GM10248 (cell line): ENCODE measurements at regions not wholly inside any gene's neighbourhood (a gene's known extent, or its start where the extent isn't known, plus 50 kb on each side); places are given as distances from the start of the nearest gene placed in this dataset.

Experiments
- CTCF ChIA-PET: fragments of 300-600 bp; sonication (Branson Sonifier 250); formaldehyde crosslinking; extraction: SDS; loops from one replicate; lab custom pipeline; 2021; ENCODE audit warnings: antibody characterized with exemption; lab: Yijun Ruan, JAX
- POLR2A ChIA-PET: fragments of 350-650 bp; sonication (Branson Sonifier 250); formaldehyde crosslinking; extraction: SDS; loops from one replicate; lab custom pipeline; 2020; ENCODE audit warnings: antibody characterized with exemption; lab: Yijun Ruan, JAX
- DNase-seq: peaks from one replicate; pipeline ENCODE4 v3.0.0; 2012; ENCODE audit errors: extremely low spot score
- CTCF ChIP-seq: IDR thresholded peaks from 2 replicates; pipeline ENCODE4 v1.5.1; 2012; ENCODE audit warnings: mild to moderate bottlenecking, low read depth; ENCODE audit errors: extremely low read depth, missing control alignments, control extremely low read depth

DNA sequence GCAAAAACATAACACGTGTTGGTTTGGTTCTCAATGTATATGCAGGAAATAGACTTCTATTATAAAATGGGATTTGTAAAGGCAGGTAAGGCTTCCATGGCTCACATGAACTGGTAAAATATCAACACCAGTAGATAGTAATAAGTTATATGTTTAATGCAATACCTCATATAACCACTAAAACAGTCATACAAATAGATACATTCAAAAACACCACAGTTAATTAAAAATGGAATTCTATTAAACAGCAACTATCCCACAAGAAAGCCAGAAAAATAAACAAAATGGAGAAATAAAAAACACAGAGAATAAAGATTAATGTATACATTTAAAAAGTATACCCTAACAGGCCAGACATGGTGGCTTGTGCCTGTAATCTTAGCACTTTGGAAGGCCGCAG lies 243.8 kb upstream of the LRATD1 start:
- TF ChIP-seq CTCF, result no peak
- ChIA-PET POLR2A (no interaction called here), CTCF (no interaction called here)
- no peak for DNase-seq

GRCh38 chr2:14396533-14397083 lies 235.9 kb upstream of the LRATD1 start:
- ChIA-PET POLR2A (no interaction called here), CTCF (interaction anchor here (1.4 kb wide), 1 partner anchor 11 kb away, joined by 4 read pairs; no protein-coding TSS in a partner anchor)
- TF ChIP-seq CTCF, result no peak
- no peak for DNase-seq

DNA sequence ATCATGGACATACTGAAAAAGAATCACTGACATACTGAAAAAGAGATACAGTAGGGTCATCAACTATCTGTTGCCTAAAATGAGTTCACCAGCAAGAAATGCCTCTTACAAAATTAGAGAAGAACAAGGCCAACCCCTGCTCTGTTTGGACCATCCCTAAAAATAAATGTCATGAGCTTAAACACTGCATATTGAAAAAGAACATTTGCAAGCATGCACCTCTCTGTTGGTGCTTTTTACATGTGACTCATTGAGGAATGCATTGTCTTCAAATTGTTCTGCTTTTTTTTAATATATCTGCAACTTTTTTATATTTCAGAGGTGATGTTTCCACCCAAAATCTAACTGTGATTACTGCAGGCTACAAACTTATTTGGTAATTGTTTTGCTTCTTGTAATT lies 233.9 kb upstream of the LRATD1 start:
- no peak for TF ChIP-seq CTCF
- DNase-seq, result no peak
- ChIA-PET CTCF (interaction anchor here (0.8 kb wide), 1 partner anchor 9 kb away, joined by 4 read pairs; no protein-coding TSS in a partner anchor), POLR2A (no interaction called here)

DNA sequence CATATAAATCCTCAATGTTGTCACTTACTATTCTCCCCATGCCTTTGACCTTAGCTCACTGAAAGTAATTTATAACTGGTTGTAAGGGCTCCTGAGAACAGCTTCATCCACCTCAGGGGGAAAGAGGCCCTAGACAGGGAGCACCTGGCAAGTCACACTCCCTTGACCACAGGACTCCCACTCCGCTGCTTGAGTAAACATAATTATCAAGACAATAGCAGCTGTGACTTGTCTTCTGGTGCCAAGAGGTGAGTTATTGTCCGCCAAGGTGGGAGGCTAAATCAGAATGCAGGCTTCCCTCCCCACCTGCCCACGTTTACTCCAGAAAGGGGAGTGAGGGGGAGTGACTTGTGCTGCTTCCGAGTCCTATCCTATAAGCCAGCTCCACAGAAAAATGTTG lies 230.6 kb upstream of the LRATD1 start:
- no peak for DNase-seq
- POLR2A ChIA-PET, result no interaction called here
- TF ChIP-seq CTCF, result no peak
- CTCF ChIA-PET, result no interaction called here

DNA sequence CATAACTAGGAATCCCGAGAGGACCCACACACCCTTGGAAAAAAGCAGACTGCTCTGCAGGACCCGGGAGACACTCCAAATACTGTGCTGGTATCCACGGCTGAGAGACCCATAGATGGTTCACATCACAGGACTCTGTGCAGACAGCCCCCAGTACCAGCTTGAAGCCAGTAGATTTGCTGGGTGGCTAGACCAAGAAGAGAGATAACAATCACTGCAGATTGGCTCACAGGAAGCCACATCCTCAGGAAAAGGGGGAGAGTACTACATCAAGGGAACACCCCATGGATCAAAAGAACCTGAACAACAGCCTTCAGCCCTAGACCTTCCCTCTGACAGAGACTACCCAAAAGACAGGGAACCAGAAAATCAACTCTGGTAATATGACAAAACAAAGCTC lies 223.8 kb upstream of the LRATD1 start:
- ChIA-PET POLR2A (no interaction called here), CTCF (no interaction called here)
- DNase-seq, result no peak
- TF ChIP-seq CTCF, result no peak

DNA sequence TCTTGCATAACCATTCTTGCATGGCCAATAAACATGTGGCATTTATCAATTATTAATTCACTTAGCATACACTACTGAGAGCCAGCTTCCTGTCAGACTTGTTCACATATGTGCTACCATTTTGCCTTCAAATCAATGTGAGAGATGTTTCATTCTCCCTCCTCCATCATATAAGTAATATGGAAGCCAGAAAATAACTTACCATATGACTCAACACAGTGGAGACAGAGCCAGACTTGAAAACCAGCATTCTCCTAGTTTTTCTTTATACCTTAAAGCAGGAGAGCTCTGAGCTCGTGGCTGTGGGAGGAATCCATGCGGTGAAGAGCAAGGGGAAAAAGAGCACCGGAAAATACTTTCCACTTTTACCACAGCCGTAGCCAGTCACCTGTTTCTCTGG lies 215.0 kb upstream of the LRATD1 start:
- DNase-seq, result no peak
- ChIA-PET POLR2A (no interaction called here), CTCF (interaction anchor here (1.4 to 1.6 kb wide), 2 partner anchors 8 to 30 kb away, joined by 3 to 4 read pairs; no protein-coding TSS in a partner anchor)
- no peak for TF ChIP-seq CTCF
